ENCODE measurements at regions not wholly inside any gene's neighbourhood (a gene's known extent, or its start where the extent isn't known, plus 50 kb on each side); places are given as distances from the start of the nearest gene placed in this dataset.

GRCh38 chr6:132143258-132143657 lies 192.1 kb upstream of the CCN2 start:
- no peak overlapping the region for H2AFZ ChIP-seq (ENCODE audit: low read depth)
- no peaks in the 10 kb centered on the region for H3K27me3 ChIP-seq (ENCODE audit: insufficient read depth)
- H3K9me2 ChIP-seq: no peaks in the 10 kb centered on the region
- POLR2A ChIA-PET: no interaction called here
- no peak for DNase-seq
- H3K9me3 ChIP-seq: no peaks in the 10 kb centered on the region
- H3K36me3 ChIP-seq (replicated peaks in 1 of 2; ENCODE audit: control insufficient read depth in 1 of 2, insufficient read depth in 2 of 2, low read length in 1 of 2): no peaks in the 10 kb centered on the region
- TF ChIP-seq FOXJ3 (CRISPR knock-in tag; IDR thresholded peaks at IDR 0.05): no peak
- no peak for TF ChIP-seq RAD21 (IDR thresholded peaks at IDR 0.05; ENCODE audit: low read length)
- TF ChIP-seq ZBTB33 (IDR thresholded peaks at IDR 0.05; ENCODE audit: borderline replicate concordance, low read depth): no peak
- TF ChIP-seq RXRA (IDR thresholded peaks at IDR 0.05; ENCODE audit: borderline replicate concordance, low read depth): no peak
- no peak for TF ChIP-seq EP300 (IDR thresholded peaks at IDR 0.05; ENCODE audit: borderline replicate concordance in 1 of 2, low read depth in 1 of 2, low read length in 1 of 2)
- no peak for TF ChIP-seq MAX (IDR thresholded peaks at IDR 0.05; ENCODE audit: low read depth)
- no peak for TF ChIP-seq NFIC (IDR thresholded peaks at IDR 0.05; ENCODE audit: borderline replicate concordance)
- no peak for TF ChIP-seq ELF1 (IDR thresholded peaks at IDR 0.05)
- TF ChIP-seq USF2 (IDR thresholded peaks at IDR 0.05; ENCODE audit: borderline replicate concordance, low read depth, low read length): no peak
- TF ChIP-seq RFX5 (IDR thresholded peaks at IDR 0.05; ENCODE audit: low read length): no peak
- TF ChIP-seq SMC3 (IDR thresholded peaks at IDR 0.05; ENCODE audit: low read depth, low read length): no peak
- TF ChIP-seq NRF1 (IDR thresholded peaks at IDR 0.05; ENCODE audit: low read depth, low read length): no peak
- no peak for TF ChIP-seq MXI1 (IDR thresholded peaks at IDR 0.05; ENCODE audit: low read depth, low read length)
- TF ChIP-seq CTCF (IDR thresholded peaks at IDR 0.05): no peak
- no peak for TF ChIP-seq RCOR1 (IDR thresholded peaks at IDR 0.05; ENCODE audit: low read length)
- TF ChIP-seq FOXM1 (IDR thresholded peaks at IDR 0.05; ENCODE audit: low read depth): no peak
- no peak overlapping the region for H3K9ac ChIP-seq
- H3K79me2 ChIP-seq (ENCODE audit: insufficient read depth): no peaks in the 10 kb centered on the region
- CTCF ChIA-PET: interaction anchor here (0.8 kb wide), 1 partner anchor 75 kb away, joined by 3 read pairs; no protein-coding TSS in a partner anchor
- H3K4me3 ChIP-seq (ENCODE audit: low read depth in 2 of 2, low read length in 1 of 2): no peak overlapping the region; a peak in 1 of 4 replicates
- no peak overlapping the region for H3K27ac ChIP-seq (ENCODE audit: low read depth in 2 of 2, low read length in 1 of 2)
- WGBS (ENCODE audit: low lambda C conversion rate): 27% methylated on average over 1 of the region's 1 CpG
- H4K20me1 ChIP-seq (ENCODE audit: insufficient read depth): no peaks in the 10 kb centered on the region
- H3K4me1 ChIP-seq (ENCODE audit: control insufficient read depth in 1 of 2, insufficient read depth in 2 of 2, low read depth in 1 of 2, low read length in 1 of 2): peaks cover 0 to 10% of the 10 kb centered on the region in 2 experiments; a peak in 2 of 4 replicates
- no peaks in the 10 kb centered on the region for H3F3A ChIP-seq (replicated peaks; ENCODE audit: insufficient read depth)
- H3K4me2 ChIP-seq: peak overlapping the region; percentile 12; the same call in 1 of the 2 replicates

Data from SK-N-SH (cell line).